BLaER1 (cell line): ENCODE measurements at regions not wholly inside any gene's neighbourhood (a gene's known extent, or its start where the extent isn't known, plus 50 kb on each side); places are given as distances from the start of the nearest gene placed in this dataset.

Experiments used
- H3K27ac ChIP-seq: shearing (Covaris generic); formaldehyde crosslinking; 2 replicates; pipeline ENCODE4 v1.8.1; 2022
- H3K27me3 ChIP-seq: shearing (Covaris generic); formaldehyde crosslinking; 2 replicates; pipeline ENCODE4 v1.8.1; 2022
- H3K36me3 ChIP-seq: shearing (Covaris generic); formaldehyde crosslinking; 2 replicates; pipeline ENCODE4 v1.8.1; 2022
- H3K4me1 ChIP-seq: shearing (Covaris generic); formaldehyde crosslinking; 2 replicates; pipeline ENCODE4 v1.8.1; 2022
- H3K4me2 ChIP-seq: shearing (Covaris generic); formaldehyde crosslinking; 2 replicates; pipeline ENCODE4 v1.8.1; 2022
- H3K4me3 ChIP-seq: shearing (Covaris generic); formaldehyde crosslinking; 2 replicates; pipeline ENCODE4 v1.8.1; 2022
- H3K9ac ChIP-seq: shearing (Covaris generic); formaldehyde crosslinking; 2 replicates; pipeline ENCODE4 v1.8.1; 2022
- H3K9me3 ChIP-seq: shearing (Covaris generic); formaldehyde crosslinking; 2 replicates; pipeline ENCODE4 v1.8.1; 2022
- H4K20me1 ChIP-seq: shearing (Covaris generic); formaldehyde crosslinking; 2 replicates; pipeline ENCODE4 v1.8.1; 2022
- Cebpa-rat ChIP-seq: shearing (Covaris generic); IDR thresholded peaks from 2 replicates; pipeline ENCODE4 v1.8.1; 2022

GRCh38 chr3:77780278-77780996 lies 740.5 kb downstream of the ROBO2 start:
- Histone ChIP-seq H3K27ac (no peak overlapping the region), H3K9ac (no peak overlapping the region), H3K4me2 (no peak overlapping the region), H3K36me3 (no peaks in the 10 kb centered on the region), H3K9me3 (no peaks in the 10 kb centered on the region), H4K20me1 (no peaks in the 10 kb centered on the region), H3K27me3 (no peaks in the 10 kb centered on the region), H3K4me1 (no peaks in the 10 kb centered on the region), H3K4me3 (no peak overlapping the region)
- no peak for TF ChIP-seq Cebpa-rat

- Histone ChIP-seq H3K9me3 (no peaks in the 10 kb centered on the region), H3K4me3 (no peak overlapping the region), H3K27ac (no peak overlapping the region), H3K27me3 (no peaks in the 10 kb centered on the region), H3K36me3 (no peaks in the 10 kb centered on the region), H3K4me2 (no peak overlapping the region), H3K4me1 (no peaks in the 10 kb centered on the region), H3K9ac (no peak overlapping the region), H4K20me1 (no peaks in the 10 kb centered on the region)
- TF ChIP-seq Cebpa-rat, result no peak
Measured at GRCh38 chr3:77786216-77786615, 746.3 kb downstream of the ROBO2 start.

- no peak overlapping the region for H3K9ac ChIP-seq
- H3K27me3 ChIP-seq, result no peaks in the 10 kb centered on the region
- H3K36me3 ChIP-seq, result no peaks in the 10 kb centered on the region
- H3K4me3 ChIP-seq, result no peak overlapping the region
- no peaks in the 10 kb centered on the region for H3K9me3 ChIP-seq
- TF ChIP-seq Cebpa-rat, result no peak
- no peaks in the 10 kb centered on the region for H3K4me1 ChIP-seq
- no peak overlapping the region for H3K4me2 ChIP-seq
- H3K27ac ChIP-seq, result no peak overlapping the region
- H4K20me1 ChIP-seq, result no peaks in the 10 kb centered on the region
Measured at GRCh38 chr3:77795013-77795412, 755.1 kb downstream of the ROBO2 start.

GRCh38 chr3:77799278-77799677 lies 759.4 kb downstream of the ROBO2 start:
- H4K20me1 ChIP-seq, result no peaks in the 10 kb centered on the region

GRCh38 chr3:77800893-77801292 lies 761.0 kb downstream of the ROBO2 start:
- H3K9ac ChIP-seq, result no peak overlapping the region
- TF ChIP-seq Cebpa-rat, result no peak
- H3K9me3 ChIP-seq, result no peaks in the 10 kb centered on the region
- no peaks in the 10 kb centered on the region for H4K20me1 ChIP-seq
- no peaks in the 10 kb centered on the region for H3K4me1 ChIP-seq
- H3K27ac ChIP-seq, result no peak overlapping the region
- no peak overlapping the region for H3K4me2 ChIP-seq
- H3K27me3 ChIP-seq, result no peaks in the 10 kb centered on the region
- H3K4me3 ChIP-seq, result no peak overlapping the region
- no peaks in the 10 kb centered on the region for H3K36me3 ChIP-seq

More at GRCh38 chr3:77799278-77799677, 759.4 kb downstream of the ROBO2 start:
- H3K27me3 ChIP-seq, result no peaks in the 10 kb centered on the region
- H3K4me2 ChIP-seq, result no peak overlapping the region
- H3K4me3 ChIP-seq, result no peak overlapping the region
- H3K27ac ChIP-seq, result no peak overlapping the region
- H3K36me3 ChIP-seq, result no peaks in the 10 kb centered on the region
- no peaks in the 10 kb centered on the region for H3K9me3 ChIP-seq
- no peak overlapping the region for H3K9ac ChIP-seq
- no peak for TF ChIP-seq Cebpa-rat
- H3K4me1 ChIP-seq, result no peaks in the 10 kb centered on the region

GRCh38 chr3:77807312-77807711 lies 767.4 kb downstream of the ROBO2 start:
- no peak for TF ChIP-seq Cebpa-rat
- Histone ChIP-seq H4K20me1 (no peaks in the 10 kb centered on the region), H3K4me2 (no peak overlapping the region), H3K9me3 (no peaks in the 10 kb centered on the region), H3K36me3 (no peaks in the 10 kb centered on the region), H3K9ac (no peak overlapping the region), H3K4me1 (no peaks in the 10 kb centered on the region), H3K4me3 (no peak overlapping the region), H3K27me3 (no peaks in the 10 kb centered on the region), H3K27ac (no peak overlapping the region)

GRCh38 chr3:77814845-77815244 lies 774.9 kb downstream of the ROBO2 start:
- Histone ChIP-seq H3K9ac (no peak overlapping the region), H3K27me3 (no peaks in the 10 kb centered on the region), H3K36me3 (no peaks in the 10 kb centered on the region), H3K27ac (no peak overlapping the region), H3K4me1 (no peaks in the 10 kb centered on the region), H4K20me1 (no peaks in the 10 kb centered on the region), H3K4me2 (no peak overlapping the region), H3K4me3 (no peak overlapping the region), H3K9me3 (no peaks in the 10 kb centered on the region)
- TF ChIP-seq Cebpa-rat, result no peak

GRCh38 chr3:77815467-77815866 lies 775.6 kb downstream of the ROBO2 start:
- Histone ChIP-seq H3K27ac (no peak overlapping the region), H3K27me3 (no peaks in the 10 kb centered on the region), H3K9me3 (no peaks in the 10 kb centered on the region), H3K36me3 (no peaks in the 10 kb centered on the region), H3K4me3 (no peak overlapping the region), H3K9ac (no peak overlapping the region), H4K20me1 (no peaks in the 10 kb centered on the region), H3K4me2 (no peak overlapping the region), H3K4me1 (no peaks in the 10 kb centered on the region)
- no peak for TF ChIP-seq Cebpa-rat

- H4K20me1 ChIP-seq, result no peaks in the 10 kb centered on the region
- no peaks in the 10 kb centered on the region for H3K4me1 ChIP-seq
- H3K4me2 ChIP-seq, result no peak overlapping the region
- H3K9ac ChIP-seq, result no peak overlapping the region
- no peak for TF ChIP-seq Cebpa-rat
- H3K4me3 ChIP-seq, result no peak overlapping the region
- H3K27ac ChIP-seq, result no peak overlapping the region
- no peaks in the 10 kb centered on the region for H3K9me3 ChIP-seq
- no peaks in the 10 kb centered on the region for H3K27me3 ChIP-seq
- H3K36me3 ChIP-seq, result no peaks in the 10 kb centered on the region
Measured at GRCh38 chr3:77816366-77816765, 776.5 kb downstream of the ROBO2 start.

- no peak overlapping the region for H3K4me3 ChIP-seq
- no peaks in the 10 kb centered on the region for H3K27me3 ChIP-seq
- H3K9ac ChIP-seq, result no peak overlapping the region
- no peaks in the 10 kb centered on the region for H3K4me1 ChIP-seq
- H4K20me1 ChIP-seq, result no peaks in the 10 kb centered on the region
- H3K4me2 ChIP-seq, result no peak overlapping the region
- peaks cover 16% of the 10 kb centered on the region for H3K9me3 ChIP-seq
- TF ChIP-seq Cebpa-rat, result no peak
- no peaks in the 10 kb centered on the region for H3K36me3 ChIP-seq
- H3K27ac ChIP-seq, result no peak overlapping the region
Measured at GRCh38 chr3:77825001-77825827, 785.3 kb downstream of the ROBO2 start.
